GM12872 (cell line): ENCODE measurements at regions not wholly inside any gene's neighbourhood (a gene's known extent, or its start where the extent isn't known, plus 50 kb on each side); places are given as distances from the start of the nearest gene placed in this dataset.

Experiments
- TF ChIP-seq, protein P1 (sequence below): IDR thresholded peaks from 3 replicates; pipeline ENCODE4 v1.5.1; 2011; ENCODE audit warnings: low read depth, mild to moderate bottlenecking, low read length, moderate library complexity; ENCODE audit not compliant: insufficient read depth

DNA sequence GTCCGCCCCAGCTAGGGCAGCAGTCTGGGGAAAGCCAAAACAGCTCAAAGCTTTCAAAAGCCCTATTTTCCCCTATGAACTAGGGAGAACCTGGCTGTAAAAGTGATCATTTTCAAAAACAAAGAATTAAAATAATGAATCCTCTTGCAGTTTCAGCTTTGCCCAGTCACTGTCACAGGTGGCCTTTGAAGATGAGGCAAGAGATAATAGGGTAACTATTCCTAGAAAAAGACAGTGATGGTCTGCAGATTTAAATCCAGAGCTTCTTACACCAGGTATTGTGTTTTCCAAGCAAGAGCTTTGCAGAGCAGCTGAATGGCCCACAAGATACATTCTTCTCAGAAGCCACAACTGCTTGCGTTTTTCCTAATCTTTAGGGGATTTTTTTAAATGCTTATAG, 80.2 kb upstream of the NUDT4 start:
- TF ChIP-seq, protein P1, sequence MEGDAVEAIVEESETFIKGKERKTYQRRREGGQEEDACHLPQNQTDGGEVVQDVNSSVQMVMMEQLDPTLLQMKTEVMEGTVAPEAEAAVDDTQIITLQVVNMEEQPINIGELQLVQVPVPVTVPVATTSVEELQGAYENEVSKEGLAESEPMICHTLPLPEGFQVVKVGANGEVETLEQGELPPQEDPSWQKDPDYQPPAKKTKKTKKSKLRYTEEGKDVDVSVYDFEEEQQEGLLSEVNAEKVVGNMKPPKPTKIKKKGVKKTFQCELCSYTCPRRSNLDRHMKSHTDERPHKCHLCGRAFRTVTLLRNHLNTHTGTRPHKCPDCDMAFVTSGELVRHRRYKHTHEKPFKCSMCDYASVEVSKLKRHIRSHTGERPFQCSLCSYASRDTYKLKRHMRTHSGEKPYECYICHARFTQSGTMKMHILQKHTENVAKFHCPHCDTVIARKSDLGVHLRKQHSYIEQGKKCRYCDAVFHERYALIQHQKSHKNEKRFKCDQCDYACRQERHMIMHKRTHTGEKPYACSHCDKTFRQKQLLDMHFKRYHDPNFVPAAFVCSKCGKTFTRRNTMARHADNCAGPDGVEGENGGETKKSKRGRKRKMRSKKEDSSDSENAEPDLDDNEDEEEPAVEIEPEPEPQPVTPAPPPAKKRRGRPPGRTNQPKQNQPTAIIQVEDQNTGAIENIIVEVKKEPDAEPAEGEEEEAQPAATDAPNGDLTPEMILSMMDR, result no peak

DNA sequence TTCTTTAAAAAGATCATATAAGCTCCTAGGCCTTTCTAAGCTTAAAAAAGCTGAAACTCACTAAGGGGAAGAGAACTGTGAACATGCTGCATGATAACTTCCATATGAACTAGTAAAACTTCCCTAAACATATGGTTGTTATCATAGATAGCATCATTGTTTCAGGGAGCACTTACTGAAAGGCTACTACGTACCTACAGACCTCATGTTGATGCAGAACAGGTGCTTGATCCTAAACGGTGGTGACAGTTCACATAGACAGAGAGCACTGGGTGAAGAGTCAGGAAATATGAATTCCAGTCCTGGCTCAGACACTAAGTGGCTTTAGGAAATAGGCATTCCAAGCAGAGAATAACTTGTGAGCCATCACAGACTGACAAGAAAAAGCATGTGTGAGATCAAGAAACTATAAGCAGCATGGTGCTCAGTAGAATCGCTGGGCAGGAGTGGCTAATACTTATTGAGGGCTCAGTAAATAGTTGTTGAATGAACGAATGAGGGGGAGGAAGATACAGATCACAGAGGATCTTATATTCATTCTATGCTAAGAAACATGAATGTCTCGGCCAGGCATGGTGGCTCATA, 78.4 kb upstream of the NUDT4 start:
- TF ChIP-seq, protein P1, result no peak

DNA sequence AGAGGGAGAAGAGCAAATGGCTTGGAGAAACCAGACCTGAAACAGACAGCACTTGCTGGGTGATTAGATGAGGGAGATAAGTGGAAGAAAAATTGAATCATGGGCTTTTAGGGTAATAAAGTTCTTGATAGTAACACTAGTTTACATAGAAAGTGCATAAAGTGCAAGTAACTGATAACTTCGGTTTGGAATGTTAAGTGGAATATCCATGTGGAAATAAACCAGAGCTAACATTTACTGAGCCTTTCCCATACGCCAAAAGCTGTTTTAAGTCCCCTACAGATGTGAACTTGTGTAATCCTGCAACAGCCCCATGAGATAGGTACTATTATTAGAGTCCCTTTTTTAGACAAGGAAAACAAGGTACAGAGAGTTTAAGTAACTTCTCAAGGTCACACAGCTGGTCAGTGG, 77.1 kb upstream of the NUDT4 start:
- TF ChIP-seq, protein P1, result no peak

DNA sequence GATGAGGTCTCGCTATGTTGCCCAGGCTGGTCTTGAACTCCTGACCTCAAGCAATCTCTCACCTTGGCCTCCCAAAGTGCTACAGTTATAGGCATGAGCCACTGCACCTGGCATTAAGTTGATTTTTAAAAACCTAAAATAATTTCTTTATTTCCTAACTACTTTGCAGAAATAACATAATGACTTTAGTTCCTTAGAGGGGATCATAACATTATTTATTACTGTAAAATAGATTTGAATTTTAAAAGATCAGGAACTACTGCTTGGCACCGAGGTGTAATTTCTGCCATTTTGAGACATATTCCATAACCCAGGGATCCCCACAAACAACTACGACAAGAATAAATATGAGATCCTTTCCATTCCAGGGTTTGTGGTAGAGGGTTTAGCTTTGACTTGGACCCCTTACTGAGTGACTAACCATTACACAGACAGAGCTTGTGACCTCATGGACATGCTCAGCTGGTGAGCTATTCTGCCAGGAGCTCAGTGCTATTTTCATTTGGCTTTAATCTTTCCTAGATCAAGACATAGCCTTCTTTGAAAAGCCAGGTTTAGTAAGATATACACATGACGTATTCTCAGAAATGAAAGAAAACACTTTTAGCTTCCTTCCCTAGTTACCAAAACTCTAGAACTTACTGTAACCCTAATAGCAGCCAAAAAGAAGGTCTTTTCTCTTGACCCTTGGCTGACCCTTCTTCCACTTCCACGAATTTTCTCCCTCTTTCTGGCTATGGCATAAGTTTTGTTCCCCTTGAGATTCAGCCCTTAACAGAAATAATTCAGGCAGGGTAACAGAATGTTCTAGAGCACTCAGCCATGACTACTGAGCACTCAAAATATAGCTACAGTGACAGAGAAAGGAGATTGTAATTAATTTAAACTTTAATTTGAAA, 75.1 kb upstream of the NUDT4 start:
- TF ChIP-seq, protein P1, result no peak

DNA sequence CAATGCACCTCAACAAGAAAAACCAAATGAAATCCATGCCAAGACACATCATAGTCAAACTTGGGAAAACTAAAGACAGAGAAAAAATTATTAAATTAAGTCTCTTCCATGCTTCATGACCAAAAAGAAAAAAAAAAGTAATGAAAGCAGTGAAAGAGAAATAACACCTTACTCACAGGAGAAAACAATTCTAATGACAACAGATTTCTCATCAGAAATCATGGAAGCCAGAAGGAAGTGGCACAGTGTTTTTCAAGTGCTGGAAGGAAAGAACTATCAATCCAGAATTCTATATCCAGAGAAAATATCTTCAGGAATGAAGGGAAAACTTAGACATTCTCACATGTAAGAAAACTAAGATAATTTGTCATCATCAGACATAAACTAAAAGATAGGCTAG, 71.1 kb upstream of the NUDT4 start:
- TF ChIP-seq, protein P1, result no peak

DNA sequence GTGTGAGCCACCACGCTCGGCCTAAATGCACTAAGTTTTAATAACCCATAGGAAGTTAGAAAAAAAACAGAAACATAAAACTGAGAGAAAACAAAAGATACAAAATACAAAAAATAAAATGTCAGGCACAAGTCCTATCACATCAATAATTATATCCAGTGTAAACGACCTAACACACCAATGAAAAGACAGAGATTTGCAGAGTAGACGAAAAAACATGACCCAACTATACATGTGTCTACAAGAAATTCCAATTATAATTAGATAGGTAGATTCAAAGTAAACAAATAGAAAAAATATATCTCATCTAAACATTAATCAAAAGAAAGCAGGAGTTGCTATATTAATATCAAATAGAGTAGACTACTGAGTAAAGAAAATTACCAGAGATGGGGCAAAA, 69.4 kb upstream of the NUDT4 start:
- TF ChIP-seq, protein P1, result no peak

DNA sequence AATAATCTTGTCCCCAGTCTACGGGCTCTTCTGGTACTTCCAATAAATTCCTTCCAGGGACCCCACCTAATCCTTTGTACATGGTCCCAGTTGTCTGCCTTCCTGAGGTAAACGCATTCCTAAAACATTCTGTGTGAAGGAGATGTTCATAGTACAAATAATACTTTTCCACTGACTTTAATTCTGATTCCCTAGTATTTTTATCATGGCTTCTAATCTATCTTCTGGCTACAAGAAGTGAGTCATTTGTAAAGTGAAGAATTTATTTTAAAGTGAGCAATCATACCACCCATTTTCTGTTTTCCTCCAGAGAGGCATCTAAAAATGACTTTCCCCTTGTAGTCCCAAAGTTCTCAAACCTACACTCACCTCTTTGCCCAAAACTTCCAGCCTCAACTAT, 65.9 kb upstream of the NUDT4 start:
- TF ChIP-seq, protein P1, result no peak
